ENCODE measurements at regions not wholly inside any gene's neighbourhood (a gene's known extent, or its start where the extent isn't known, plus 50 kb on each side); places are given as distances from the start of the nearest gene placed in this dataset.

GRCh38 chr1:4004635-4005430, 104.8 kb upstream of the C1orf174 start:
- Histone ChIP-seq H3K36me3 (ENCODE audit: control insufficient read depth in 2 of 2, extremely low read depth in 1 of 2, insufficient read depth in 2 of 2, low read length in 2 of 2) (no peaks in the 10 kb centered on the region), H3K9ac (replicated peaks; ENCODE audit: extremely low read depth, insufficient read depth, low read length) (no peak overlapping the region), H3K9me3 (replicated peaks; ENCODE audit: control insufficient read depth, insufficient read depth, low read length) (peaks cover 8% of the 10 kb centered on the region), H4K20me1 (replicated peaks; ENCODE audit: control insufficient read depth, extremely low read depth, insufficient read depth, low read length) (no peaks in the 10 kb centered on the region), H2AFZ (ENCODE audit: low read depth, low read length) (no peak overlapping the region), H3K4me3 (replicated peaks in 1 of 3; ENCODE audit: insufficient read depth in 1 of 3, low read depth in 1 of 3, low read length in 3 of 3) (no peak overlapping the region), H3K27ac (ENCODE audit: insufficient read depth, low read depth, low read length) (no peak overlapping the region), H3K4me1 (ENCODE audit: control insufficient read depth, extremely low read depth, insufficient read depth, low read length) (no peaks in the 10 kb centered on the region), H3K79me2 (ENCODE audit: control insufficient read depth, insufficient read depth, low read length) (no peaks in the 10 kb centered on the region), H3K9me1 (replicated peaks; ENCODE audit: control insufficient read depth, extremely low read depth, insufficient read depth, low read length) (no peaks in the 10 kb centered on the region), H3K4me2 (ENCODE audit: insufficient read depth, low read length) (no peak overlapping the region), H3K27me3 (ENCODE audit: control insufficient read depth in 2 of 2, insufficient read depth in 2 of 2, low read length in 2 of 2) (no peaks in the 10 kb centered on the region)
- intact Hi-C loops (cut with micrococcal nuclease): no loop called here
- CTCF ChIA-PET: no interaction called here
- no TSS peak for BruUV-seq (replicated peaks)
- TF ChIP-seq POLR2A (IDR thresholded peaks at IDR 0.05; ENCODE audit: low read depth, low read length) (no peak), GATA2 (IDR thresholded peaks at IDR 0.05; ENCODE audit: insufficient read depth, insufficient read length, low read depth, low read length) (no peak), EZH2 (IDR thresholded peaks at IDR 0.05; ENCODE audit: borderline replicate concordance, low read depth, low read length, severe bottlenecking) (no peak), MYC (IDR thresholded peaks at IDR 0.05; ENCODE audit: low read depth, low read length) (no peak), MAX (IDR thresholded peaks at IDR 0.05; ENCODE audit: insufficient read depth, insufficient read length) (no peak), JUN (IDR thresholded peaks at IDR 0.05; ENCODE audit: borderline replicate concordance, insufficient read depth, insufficient read length, low read depth) (no peak), POLR2AphosphoS5 (IDR thresholded peaks at IDR 0.05; ENCODE audit: insufficient read depth, low read depth, low read length) (no peak)
- DNase-seq (ENCODE audit: low read depth, low spot score): no peak
- POLR2A ChIA-PET: no interaction called here
- no peak for FAIRE-seq
- dilution Hi-C loops (cut with MboI; ENCODE audit: extremely low pct_ligation_motif_present, low sequenced_read_pairs): no loop called here

GRCh38 chr1:4005431-4005830, 105.4 kb upstream of the C1orf174 start:
- no peak for DNase-seq (ENCODE audit: low read depth, low spot score)
- Histone ChIP-seq H3K9me1 (replicated peaks; ENCODE audit: control insufficient read depth, extremely low read depth, insufficient read depth, low read length) (no peaks in the 10 kb centered on the region), H3K27me3 (ENCODE audit: control insufficient read depth in 2 of 2, insufficient read depth in 2 of 2, low read length in 2 of 2) (no peaks in the 10 kb centered on the region), H3K27ac (ENCODE audit: insufficient read depth, low read depth, low read length) (no peak overlapping the region), H3K4me3 (replicated peaks in 1 of 3; ENCODE audit: insufficient read depth in 1 of 3, low read depth in 1 of 3, low read length in 3 of 3) (no peak overlapping the region), H2AFZ (ENCODE audit: low read depth, low read length) (no peak overlapping the region), H3K9ac (replicated peaks; ENCODE audit: extremely low read depth, insufficient read depth, low read length) (no peak overlapping the region), H3K4me1 (ENCODE audit: control insufficient read depth, extremely low read depth, insufficient read depth, low read length) (no peaks in the 10 kb centered on the region), H3K79me2 (ENCODE audit: control insufficient read depth, insufficient read depth, low read length) (no peaks in the 10 kb centered on the region), H3K36me3 (ENCODE audit: control insufficient read depth in 2 of 2, extremely low read depth in 1 of 2, insufficient read depth in 2 of 2, low read length in 2 of 2) (no peaks in the 10 kb centered on the region), H4K20me1 (replicated peaks; ENCODE audit: control insufficient read depth, extremely low read depth, insufficient read depth, low read length) (no peaks in the 10 kb centered on the region), H3K4me2 (ENCODE audit: insufficient read depth, low read length) (no peak overlapping the region), H3K9me3 (replicated peaks; ENCODE audit: control insufficient read depth, insufficient read depth, low read length) (peaks cover 8% of the 10 kb centered on the region)
- FAIRE-seq: no peak
- POLR2A ChIA-PET: no interaction called here
- intact Hi-C loops (cut with micrococcal nuclease) (no loop called here), dilution Hi-C loops (cut with MboI; ENCODE audit: extremely low pct_ligation_motif_present, low sequenced_read_pairs) (no loop called here)
- no TSS peak for BruUV-seq (replicated peaks)
- CTCF ChIA-PET: no interaction called here
- TF ChIP-seq MYC (IDR thresholded peaks at IDR 0.05; ENCODE audit: low read depth, low read length): no peak
